HCT116 (cell line): ENCODE measurements at regions not wholly inside any gene's neighbourhood (a gene's known extent, or its start where the extent isn't known, plus 50 kb on each side); places are given as distances from the start of the nearest gene placed in this dataset.

Experiments used
- ATAC-seq: fragments of 200-7000 bp; cut with Tn5 transposase; 2 replicates; pipeline ENCODE4 v1.9.1; 2020; ENCODE audit warnings: mild to moderate bottlenecking, moderate library complexity
- BruUV-seq: library from RNA; stranded (reverse); fragments of 400-500 nt; replicated peaks from 2 replicates; lab custom pipeline; 2021; lab: Mats Ljungman, UMichigan
- CTCF ChIA-PET: fragments of 300-600 bp; sonication (Branson Sonifier 250); formaldehyde crosslinking; loops from one replicate; lab custom pipeline; 2021; ENCODE audit warnings: antibody characterized with exemption; lab: Charles Lee
- POLR2A ChIA-PET: fragments of 300-600, 350-600 bp; sonication (Branson Sonifier 250); formaldehyde crosslinking; loops from one replicate; lab custom pipeline; 2021; ENCODE audit warnings: antibody characterized with exemption; lab: Charles Lee
- RAD21 ChIA-PET, 2 experiments: fragments of 300-600 bp; sonication (Branson Sonifier 250); formaldehyde crosslinking; loops; one replicate each; lab custom pipeline; 2023; ENCODE audit warnings: low total read pairs in 2 of 2; ENCODE audit not compliant: uncharacterized antibody in 2 of 2, unreplicated experiment in 2 of 2, low non-redundant PET in 1 of 2; lab: Charles Lee
- DNase-seq: peaks from one replicate; pipeline ENCODE4 v3.0.0-alpha.2; 2010; ENCODE audit warnings: low read depth, low spot score
- H2AFZ ChIP-seq: fragments of 200-600 bp; shearing (Covaris generic), sonication (generic); 2 replicates; pipeline ENCODE4 v1.6.1; 2017; ENCODE audit warnings: low read depth, mixed run types, mixed read lengths, antibody characterized with exemption, low read length; ENCODE audit not compliant: poor library complexity, severe bottlenecking
- H3K27ac ChIP-seq: 2 replicates; pipeline ENCODE4 v1.5.1; 2012; ENCODE audit warnings: low read depth, low read length
- H3K27me3 ChIP-seq: fragments of 200-600 bp; sonication (generic); 2 replicates; pipeline ENCODE4 v1.6.1; 2016; ENCODE audit warnings: mixed run types, low read length, mixed read lengths; ENCODE audit not compliant: insufficient read depth
- H3K36me3 ChIP-seq, 2 experiments: fragments of 200-500 bp in 1 of 2; fragments of 200-600 bp in 1 of 2; sonication (Bioruptor generic) in 1 of 2; sonication (generic) in 1 of 2; 2 replicates each; pipeline versions ENCODE4 v1.5.1 to v1.6.1; 2014 to 2016; ENCODE audit warnings: low read length in 2 of 2, inconsistent platforms in 1 of 2, mixed read lengths in 1 of 2, mixed run types in 1 of 2; ENCODE audit not compliant: insufficient read depth in 2 of 2, control insufficient read depth in 1 of 2
- H3K4me1 ChIP-seq, 2 experiments: fragments of 200-600 bp in 1 of 2; sonication (generic) in 1 of 2; 2 replicates each; pipeline versions ENCODE4 v1.5.1 to v1.6.1; 2012 to 2017; ENCODE audit warnings: low read length in 2 of 2, inconsistent platforms in 1 of 2, mild to moderate bottlenecking in 1 of 2, mixed read lengths in 1 of 2, mixed run types in 1 of 2, moderate library complexity in 1 of 2; ENCODE audit not compliant: insufficient read depth in 2 of 2, control insufficient read depth in 1 of 2
- H3K4me2 ChIP-seq: fragments of 200-600 bp; sonication (generic); 2 replicates; pipeline ENCODE4 v1.6.1; 2017; ENCODE audit warnings: mixed run types, low read length, mixed read lengths
- H3K4me3 ChIP-seq, 2 experiments: fragments of 200-600 bp in 1 of 2; sonication (generic) in 1 of 2; replicated peaks in 1 of 2; 2 replicates each; pipeline ENCODE4 v1.5.1; 2011 to 2016; ENCODE audit warnings: low read length in 2 of 2, control low read depth in 1 of 2, low read depth in 1 of 2, mild to moderate bottlenecking in 1 of 2, mixed read lengths in 1 of 2, mixed run types in 1 of 2
- H3K79me2 ChIP-seq: fragments of 200-600 bp; sonication (generic); 2 replicates; pipeline ENCODE4 v1.6.1; 2017; ENCODE audit warnings: mild to moderate bottlenecking, mixed run types, low read length, moderate library complexity, mixed read lengths; ENCODE audit not compliant: insufficient read depth
- H3K9ac ChIP-seq: fragments of 200-600 bp; sonication (generic); 2 replicates; pipeline ENCODE4 v1.6.1; 2016; ENCODE audit warnings: low read length, mixed read lengths
- H3K9me2 ChIP-seq: fragments of 200-600 bp; sonication (generic), shearing (Covaris generic); 2 replicates; pipeline ENCODE4 v1.6.1; 2017; ENCODE audit warnings: mixed run types, mild to moderate bottlenecking, moderate library complexity; ENCODE audit not compliant: insufficient read depth
- H3K9me3 ChIP-seq, 2 experiments: fragments of 200-500 bp in 1 of 2; fragments of 200-600 bp in 1 of 2; sonication (Bioruptor generic) in 1 of 2; sonication (generic) in 1 of 2; 2 replicates each; pipeline ENCODE4 v1.6.1; 2014 to 2017; ENCODE audit warnings: low read length in 2 of 2, mixed read lengths in 2 of 2, inconsistent platforms in 1 of 2, low read depth in 1 of 2, mild to moderate bottlenecking in 1 of 2, mixed run types in 1 of 2, moderate library complexity in 1 of 2; ENCODE audit not compliant: control insufficient read depth in 1 of 2, insufficient read depth in 1 of 2
- H4K20me1 ChIP-seq: fragments of 200-600 bp; sonication (generic), shearing (Covaris generic); 2 replicates; pipeline ENCODE4 v1.6.1; 2017; ENCODE audit warnings: mixed run types, mild to moderate bottlenecking, moderate library complexity; ENCODE audit not compliant: insufficient read depth
- CEBPB ChIP-seq: IDR thresholded peaks from 2 replicates; pipeline ENCODE4 v1.6.1; 2012; ENCODE audit warnings: low read depth
- ELF1 ChIP-seq: IDR thresholded peaks from 2 replicates; pipeline ENCODE4 v1.6.1; 2012; ENCODE audit warnings: low read depth, borderline replicate concordance
- POLR2A ChIP-seq: IDR thresholded peaks from 2 replicates; pipeline ENCODE4 v1.7.0; 2011; ENCODE audit warnings: borderline replicate concordance; ENCODE audit not compliant: insufficient read depth, insufficient read length; ENCODE audit errors: extremely low read depth
- RAD21 ChIP-seq: IDR thresholded peaks from 2 replicates; pipeline ENCODE4 v1.6.1; 2012; ENCODE audit warnings: low read depth, mild to moderate bottlenecking
- SRF ChIP-seq: IDR thresholded peaks from 2 replicates; pipeline ENCODE4 v1.6.1; 2012; ENCODE audit warnings: low read depth
- ZFX ChIP-seq: fragments of 450-650 bp; IDR thresholded peaks from 2 replicates; pipeline ENCODE4 v1.6.1; 2017
- ZNF274 ChIP-seq: fragments of 200-500 bp; sonication (Bioruptor generic); IDR thresholded peaks from 2 replicates; pipeline ENCODE4 v1.6.1; 2014; ENCODE audit warnings: mild to moderate bottlenecking, low read depth, low read length, inconsistent platforms
- intact Hi-C: fragments of 100-400 bp; cut with micrococcal nuclease; formaldehyde crosslinking; loops from 2 replicates; pipeline ENCODE4 v1.10.0; 2022
- TF ChIP-seq, protein P1 (sequence below): IDR thresholded peaks from 2 replicates; pipeline ENCODE4 v1.6.1; 2012; ENCODE audit warnings: low read depth

DNA sequence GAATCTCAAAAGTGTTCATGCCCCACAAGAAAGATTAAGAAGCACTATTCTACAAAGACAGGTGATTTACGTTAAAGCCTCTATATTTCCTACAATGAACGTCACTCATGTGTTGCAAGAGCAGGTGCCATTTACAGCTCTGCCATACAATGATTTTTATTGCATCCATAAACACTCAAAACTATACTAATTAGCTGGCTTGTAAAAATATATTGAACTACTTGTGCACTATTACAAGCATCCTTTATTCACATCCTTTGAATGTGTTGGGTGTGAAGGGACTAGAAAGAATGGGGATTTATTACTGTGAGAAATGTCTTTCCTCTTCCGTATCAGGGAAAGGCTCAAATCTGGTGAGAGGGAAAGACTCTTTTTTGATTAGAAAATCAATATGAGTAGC, 50.7 kb upstream of the C3orf49 start:
- ATAC-seq: no peak
- intact Hi-C loops: no loop called here
- CTCF ChIA-PET: no interaction called here

More for the DNA sequence above, 50.7 kb upstream of the C3orf49 start:
- no peak overlapping the region for H3K4me3 ChIP-seq
- DNase-seq: no peak
- ChIA-PET POLR2A (no interaction called here), RAD21 (no interaction called here)
- no peaks in the 10 kb centered on the region for H3K79me2 ChIP-seq
- 0 out of 2 replicates have a peak, but pooled peaks cover under 1% of the 10 kb centered on the region for H3K27me3 ChIP-seq
- H3K9ac ChIP-seq: no peak overlapping the region
- H3K9me2 ChIP-seq: no peaks in the 10 kb centered on the region
- no peaks in the 10 kb centered on the region for H4K20me1 ChIP-seq
- no peaks in the 10 kb centered on the region for H3K36me3 ChIP-seq
- TF ChIP-seq SRF (no peak), RAD21 (no peak), ZNF274 (no peak), ZFX (no peak), POLR2A (no peak), CEBPB (no peak), ELF1 (no peak)
- TF ChIP-seq, protein P1, sequence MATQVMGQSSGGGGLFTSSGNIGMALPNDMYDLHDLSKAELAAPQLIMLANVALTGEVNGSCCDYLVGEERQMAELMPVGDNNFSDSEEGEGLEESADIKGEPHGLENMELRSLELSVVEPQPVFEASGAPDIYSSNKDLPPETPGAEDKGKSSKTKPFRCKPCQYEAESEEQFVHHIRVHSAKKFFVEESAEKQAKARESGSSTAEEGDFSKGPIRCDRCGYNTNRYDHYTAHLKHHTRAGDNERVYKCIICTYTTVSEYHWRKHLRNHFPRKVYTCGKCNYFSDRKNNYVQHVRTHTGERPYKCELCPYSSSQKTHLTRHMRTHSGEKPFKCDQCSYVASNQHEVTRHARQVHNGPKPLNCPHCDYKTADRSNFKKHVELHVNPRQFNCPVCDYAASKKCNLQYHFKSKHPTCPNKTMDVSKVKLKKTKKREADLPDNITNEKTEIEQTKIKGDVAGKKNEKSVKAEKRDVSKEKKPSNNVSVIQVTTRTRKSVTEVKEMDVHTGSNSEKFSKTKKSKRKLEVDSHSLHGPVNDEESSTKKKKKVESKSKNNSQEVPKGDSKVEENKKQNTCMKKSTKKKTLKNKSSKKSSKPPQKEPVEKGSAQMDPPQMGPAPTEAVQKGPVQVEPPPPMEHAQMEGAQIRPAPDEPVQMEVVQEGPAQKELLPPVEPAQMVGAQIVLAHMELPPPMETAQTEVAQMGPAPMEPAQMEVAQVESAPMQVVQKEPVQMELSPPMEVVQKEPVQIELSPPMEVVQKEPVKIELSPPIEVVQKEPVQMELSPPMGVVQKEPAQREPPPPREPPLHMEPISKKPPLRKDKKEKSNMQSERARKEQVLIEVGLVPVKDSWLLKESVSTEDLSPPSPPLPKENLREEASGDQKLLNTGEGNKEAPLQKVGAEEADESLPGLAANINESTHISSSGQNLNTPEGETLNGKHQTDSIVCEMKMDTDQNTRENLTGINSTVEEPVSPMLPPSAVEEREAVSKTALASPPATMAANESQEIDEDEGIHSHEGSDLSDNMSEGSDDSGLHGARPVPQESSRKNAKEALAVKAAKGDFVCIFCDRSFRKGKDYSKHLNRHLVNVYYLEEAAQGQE: no peak
- no peak overlapping the region for H3K27ac ChIP-seq
- no peak overlapping the region for H3K4me2 ChIP-seq
- no TSS peak for BruUV-seq
- H2AFZ ChIP-seq: no peak overlapping the region
- no peaks in the 10 kb centered on the region for H3K9me3 ChIP-seq
- no peaks in the 10 kb centered on the region for H3K4me1 ChIP-seq
